ENCODE measurements at regions not wholly inside any gene's neighbourhood (a gene's known extent, or its start where the extent isn't known, plus 50 kb on each side); places are given as distances from the start of the nearest gene placed in this dataset.

DNA sequence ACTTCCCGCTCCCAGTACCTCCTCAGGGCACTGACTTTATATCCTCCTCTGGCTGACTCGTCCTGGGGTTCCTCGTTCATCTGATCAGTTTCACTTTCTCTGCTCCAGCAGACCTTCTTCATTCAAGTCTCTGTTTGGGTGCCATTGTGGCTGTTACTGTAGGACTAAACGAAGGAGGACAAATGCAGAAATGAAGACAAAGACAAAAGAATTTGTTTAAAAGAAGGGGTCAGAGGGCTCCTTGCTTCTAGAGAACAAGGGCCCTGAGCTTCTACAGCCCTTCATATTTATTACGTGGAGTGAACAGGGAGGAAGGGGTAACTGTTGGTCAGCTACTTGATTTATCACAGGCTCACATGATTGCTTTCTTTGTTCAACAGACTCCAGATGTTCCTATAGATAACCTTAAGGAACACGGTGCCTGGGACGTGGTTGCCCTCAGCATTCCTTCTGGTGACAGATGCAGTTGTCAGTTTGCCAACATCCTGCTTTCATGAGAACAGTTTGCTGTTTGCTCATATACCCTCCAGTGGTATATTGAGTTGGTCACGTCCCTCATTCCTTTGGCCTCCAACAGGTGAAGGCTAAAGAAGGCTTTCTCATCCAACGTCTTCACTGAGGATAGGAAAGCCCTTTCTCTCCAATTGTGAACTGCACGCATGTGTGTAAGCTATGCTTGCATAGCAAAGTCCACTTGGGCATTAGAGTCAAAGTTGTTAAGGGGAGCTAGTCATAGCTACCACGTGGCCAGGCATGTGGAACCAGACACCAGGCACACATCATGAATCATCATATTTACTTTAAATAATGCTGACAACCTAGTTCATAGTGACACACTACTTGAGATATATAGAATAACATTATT is 69.1 kb upstream of the BTN3A2 start:
- TF ChIP-seq, protein P1, sequence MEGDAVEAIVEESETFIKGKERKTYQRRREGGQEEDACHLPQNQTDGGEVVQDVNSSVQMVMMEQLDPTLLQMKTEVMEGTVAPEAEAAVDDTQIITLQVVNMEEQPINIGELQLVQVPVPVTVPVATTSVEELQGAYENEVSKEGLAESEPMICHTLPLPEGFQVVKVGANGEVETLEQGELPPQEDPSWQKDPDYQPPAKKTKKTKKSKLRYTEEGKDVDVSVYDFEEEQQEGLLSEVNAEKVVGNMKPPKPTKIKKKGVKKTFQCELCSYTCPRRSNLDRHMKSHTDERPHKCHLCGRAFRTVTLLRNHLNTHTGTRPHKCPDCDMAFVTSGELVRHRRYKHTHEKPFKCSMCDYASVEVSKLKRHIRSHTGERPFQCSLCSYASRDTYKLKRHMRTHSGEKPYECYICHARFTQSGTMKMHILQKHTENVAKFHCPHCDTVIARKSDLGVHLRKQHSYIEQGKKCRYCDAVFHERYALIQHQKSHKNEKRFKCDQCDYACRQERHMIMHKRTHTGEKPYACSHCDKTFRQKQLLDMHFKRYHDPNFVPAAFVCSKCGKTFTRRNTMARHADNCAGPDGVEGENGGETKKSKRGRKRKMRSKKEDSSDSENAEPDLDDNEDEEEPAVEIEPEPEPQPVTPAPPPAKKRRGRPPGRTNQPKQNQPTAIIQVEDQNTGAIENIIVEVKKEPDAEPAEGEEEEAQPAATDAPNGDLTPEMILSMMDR (IDR thresholded peaks at IDR 0.05; ENCODE audit: control insufficient read depth, insufficient read depth, low read depth, low read length, missing control alignments): no peak
- no peak overlapping the region for H3K4me3 ChIP-seq (ENCODE audit: control insufficient read depth, low read depth, low read length)
- DNase-seq (ENCODE audit: low read depth): no peak

DNA sequence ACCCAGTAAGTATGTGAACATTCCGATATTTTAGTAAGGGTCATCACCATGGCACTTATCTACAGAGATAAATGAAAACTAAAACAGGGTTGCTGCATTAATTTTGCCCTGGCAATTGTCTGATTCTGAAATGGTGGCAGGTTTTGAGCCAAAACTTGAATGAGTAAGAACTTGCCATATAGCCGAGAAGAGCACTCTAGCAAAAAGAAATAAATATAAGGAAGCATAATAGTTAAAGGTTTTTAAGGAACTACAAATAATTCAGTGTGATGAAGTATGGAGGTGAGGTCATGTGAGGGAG is 68.5 kb upstream of the BTN3A2 start:
- TF ChIP-seq, protein P1 (IDR thresholded peaks at IDR 0.05; ENCODE audit: control insufficient read depth, insufficient read depth, low read depth, low read length, missing control alignments): no peak
- DNase-seq (ENCODE audit: low read depth): no peak
- no peak overlapping the region for H3K4me3 ChIP-seq (ENCODE audit: control insufficient read depth, low read depth, low read length)

DNA sequence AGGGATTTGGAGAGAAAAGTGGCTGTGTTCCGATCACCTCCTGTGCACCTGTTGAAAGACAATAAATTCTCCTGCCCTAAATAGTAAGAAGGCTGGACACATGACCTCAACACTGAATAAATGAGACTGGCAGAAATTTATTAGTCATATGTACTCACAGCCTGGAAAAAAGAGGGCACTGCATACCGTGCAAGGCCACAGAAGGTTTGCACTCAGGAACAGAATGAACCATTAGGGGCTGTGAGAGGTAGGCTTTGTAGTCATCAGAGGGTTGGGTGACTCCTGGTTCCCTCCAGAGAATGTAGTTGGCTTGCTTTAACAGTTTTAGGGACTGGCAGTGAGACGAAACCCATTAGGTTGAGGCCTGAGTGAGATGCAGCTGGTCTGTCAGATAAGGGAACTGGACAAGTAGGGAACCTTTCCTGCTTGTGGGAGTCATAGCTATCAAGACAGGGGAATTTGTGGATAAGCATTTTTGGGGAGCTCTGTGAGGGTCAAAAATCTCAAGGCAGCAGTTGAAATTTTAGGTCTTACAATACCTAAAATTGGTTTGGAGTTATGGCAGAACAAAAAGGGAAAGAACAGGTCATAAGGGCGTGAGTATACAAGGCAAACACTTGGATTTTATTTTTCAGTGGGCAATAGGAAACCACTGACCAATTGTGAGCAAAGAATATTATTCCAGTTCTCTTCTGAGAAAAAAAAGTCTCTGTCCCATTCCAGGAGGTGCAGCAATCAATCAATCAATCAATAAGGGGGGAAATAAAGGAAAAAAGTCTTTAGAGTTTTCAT is 67.9 kb upstream of the BTN3A2 start:
- TF ChIP-seq, protein P1 (IDR thresholded peaks at IDR 0.05; ENCODE audit: control insufficient read depth, insufficient read depth, low read depth, low read length, missing control alignments): no peak
- no peak for DNase-seq (ENCODE audit: low read depth)
- no peak overlapping the region for H3K4me3 ChIP-seq (ENCODE audit: control insufficient read depth, low read depth, low read length)

DNA sequence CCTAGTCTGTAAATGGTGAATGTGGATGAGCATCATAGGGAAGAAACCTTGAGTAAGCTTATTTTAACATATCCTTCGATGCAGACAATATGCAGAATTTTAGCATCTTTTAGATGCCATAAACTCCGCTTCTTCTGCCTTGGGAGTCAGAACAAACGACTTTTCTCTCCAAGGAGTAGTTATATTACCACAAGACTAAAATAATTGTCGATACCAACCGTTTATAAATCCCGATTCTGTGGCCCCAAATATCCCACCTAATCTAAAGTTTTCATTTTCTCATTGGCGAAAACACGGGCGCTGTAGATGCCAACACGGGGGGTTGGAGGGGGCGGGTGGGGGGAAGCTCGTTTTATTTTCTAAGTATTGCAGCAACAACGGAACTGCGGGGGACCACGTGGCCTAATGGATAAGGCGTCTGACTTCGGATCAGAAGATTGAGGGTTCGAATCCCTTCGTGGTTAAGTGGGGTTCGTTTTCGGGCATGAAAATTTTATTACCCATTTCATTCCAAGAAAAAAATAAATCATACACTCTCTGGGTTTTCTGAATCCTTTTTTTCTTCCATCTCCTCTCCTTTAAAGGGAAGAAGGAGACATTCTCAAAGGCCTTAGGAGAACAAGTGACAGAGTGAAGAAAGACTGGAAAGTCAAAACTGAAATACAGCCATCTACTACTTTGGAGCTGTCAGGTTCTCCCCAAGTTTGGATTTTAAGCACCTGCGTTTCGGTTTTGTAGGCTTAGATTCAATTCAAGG is 65.5 kb upstream of the BTN3A2 start:
- no peak for DNase-seq (ENCODE audit: low read depth)
- no peak overlapping the region for H3K4me3 ChIP-seq (ENCODE audit: control insufficient read depth, low read depth, low read length)
- TF ChIP-seq, protein P1 (IDR thresholded peaks at IDR 0.05; ENCODE audit: control insufficient read depth, insufficient read depth, low read depth, low read length, missing control alignments): no peak

DNA sequence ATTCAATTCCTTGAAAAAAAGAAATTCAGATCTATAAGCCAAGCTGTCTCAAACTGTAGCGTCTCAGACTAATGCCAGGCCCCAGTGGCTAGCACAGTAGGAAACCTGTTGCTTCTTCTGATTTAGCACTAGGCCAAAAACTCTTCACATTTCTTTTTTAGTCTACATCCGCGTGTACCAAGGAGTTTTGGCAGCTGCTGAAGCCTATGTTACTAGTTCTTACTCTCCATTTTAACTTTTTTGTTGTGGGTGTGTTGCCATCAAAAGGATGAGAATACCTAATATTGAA is 65.0 kb upstream of the BTN3A2 start:
- H3K4me3 ChIP-seq (ENCODE audit: control insufficient read depth, low read depth, low read length): no peak overlapping the region
- TF ChIP-seq, protein P1 (IDR thresholded peaks at IDR 0.05; ENCODE audit: control insufficient read depth, insufficient read depth, low read depth, low read length, missing control alignments): no peak
- no peak for DNase-seq (ENCODE audit: low read depth)

DNA sequence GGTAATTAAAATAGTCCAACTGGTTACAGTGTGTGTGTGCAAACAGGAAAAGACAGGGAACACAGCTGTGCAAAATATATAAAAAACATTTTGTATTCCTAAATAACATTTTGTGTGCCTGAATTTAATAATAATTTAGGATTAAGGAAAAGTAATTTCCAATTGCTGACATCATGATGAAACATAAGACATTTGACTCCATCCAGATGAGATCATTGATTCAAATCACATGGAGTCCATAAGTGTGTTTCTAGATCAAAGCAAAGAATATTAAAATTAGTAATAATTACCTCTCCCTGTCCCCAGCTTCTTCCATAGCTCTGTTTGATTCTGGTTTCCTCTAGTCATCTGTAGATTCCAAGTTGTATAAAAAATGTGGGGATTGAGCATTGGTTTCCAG is 64.6 kb upstream of the BTN3A2 start:
- no peak for DNase-seq (ENCODE audit: low read depth)
- TF ChIP-seq, protein P1 (IDR thresholded peaks at IDR 0.05; ENCODE audit: control insufficient read depth, insufficient read depth, low read depth, low read length, missing control alignments): no peak
- H3K4me3 ChIP-seq (ENCODE audit: control insufficient read depth, low read depth, low read length): no peak overlapping the region
